HG03066 (cell line): ENCODE measurements at regions not wholly inside any gene's neighbourhood (a gene's known extent, or its start where the extent isn't known, plus 50 kb on each side); places are given as distances from the start of the nearest gene placed in this dataset.
"Not testable (repeated sequence)": the region's sequence is repeated elsewhere in the genome, so short reads cannot be mapped to it uniquely, and the experiment has no call there.

Experiments
- ATAC-seq: cut with Tn5 transposase; IDR thresholded peaks from one replicate; pipeline ENCODE4 v1.9.1; 2021; ENCODE audit warnings: low read depth; ENCODE audit not compliant: unreplicated experiment

DNA sequence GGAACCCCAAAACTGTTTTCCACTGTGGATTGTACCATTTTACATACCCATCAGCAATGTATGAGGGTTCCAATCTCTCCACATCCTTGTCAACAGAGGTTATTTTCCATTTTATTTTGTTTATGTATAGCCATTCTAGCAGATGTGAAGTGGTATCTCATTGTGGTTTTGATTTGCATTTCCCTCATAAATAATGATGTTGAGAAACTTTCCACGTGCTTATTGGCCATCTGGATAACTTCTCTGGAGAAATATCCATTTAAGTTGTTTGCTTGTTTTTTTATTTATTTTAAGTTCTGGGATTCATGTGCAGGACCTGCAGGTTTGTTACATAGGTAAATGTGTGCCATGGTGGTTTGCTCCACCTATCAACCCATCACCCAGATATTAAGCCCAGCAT is 280.2 kb upstream of the USP25 start:
- ATAC-seq, result no peak

GRCh38 chr21:15453261-15453660 is 276.5 kb upstream of the USP25 start:
- ATAC-seq, result no peak

GRCh38 chr21:15453785-15454184 is 276.0 kb upstream of the USP25 start:
- not testable (repeated sequence) for ATAC-seq

GRCh38 chr21:15454931-15455330 is 274.9 kb upstream of the USP25 start:
- ATAC-seq, result not testable (repeated sequence)

DNA sequence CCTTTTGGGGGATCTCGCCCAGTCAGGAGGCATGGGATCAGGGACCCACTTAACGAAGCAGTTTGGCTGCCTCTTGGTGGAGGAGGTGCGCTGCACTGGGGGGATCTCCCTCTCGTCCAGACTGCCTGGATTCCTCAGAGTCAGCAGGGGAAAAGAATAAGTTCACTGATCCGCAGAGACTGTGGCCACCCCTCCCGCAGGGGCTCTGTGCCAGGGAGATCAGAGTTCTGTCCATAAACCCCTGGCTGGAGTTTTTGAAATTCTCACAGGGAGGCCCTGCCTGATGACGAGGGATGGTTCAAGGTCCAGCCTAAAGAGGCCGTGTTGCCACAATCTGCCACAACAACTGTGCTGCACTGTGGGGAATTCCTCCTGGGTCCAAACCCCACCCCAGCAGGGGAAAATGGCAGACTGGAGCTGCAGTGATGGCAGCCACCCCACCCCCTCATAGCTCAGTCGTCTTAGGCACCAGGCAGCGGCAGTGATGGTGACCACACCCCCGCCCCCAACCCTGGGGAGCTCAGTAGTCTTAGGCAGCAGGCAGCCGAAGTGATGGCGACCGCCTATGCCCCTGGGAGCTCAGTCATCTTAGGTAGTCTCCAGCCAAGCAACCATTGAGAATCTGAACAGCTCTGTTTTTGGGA is 273.8 kb upstream of the USP25 start:
- no peak for ATAC-seq

GRCh38 chr21:15457965-15458364 is 271.8 kb upstream of the USP25 start:
- no peak for ATAC-seq

- ATAC-seq, result no peak
These were observed 267.7 kb upstream of the USP25 start for GRCh38 chr21:15462092-15462491.

DNA sequence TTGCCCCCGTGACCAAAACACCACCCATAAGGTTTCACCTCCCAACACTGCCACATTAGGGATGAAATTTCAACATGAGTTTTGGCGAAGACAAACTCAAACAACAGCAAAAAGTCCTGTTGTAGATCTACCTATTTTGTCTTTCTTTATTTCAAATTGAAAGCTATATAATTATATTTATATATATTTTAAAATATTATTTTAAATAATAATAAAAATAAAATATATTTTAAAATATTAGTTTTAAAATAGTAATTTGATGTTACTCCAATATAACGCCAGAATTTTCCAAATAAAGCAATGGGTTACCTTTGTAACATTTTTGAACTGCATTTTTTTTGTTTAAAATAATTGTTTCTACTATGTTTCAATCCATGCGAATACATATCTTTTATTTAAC is 263.5 kb upstream of the USP25 start:
- ATAC-seq, result no peak

GRCh38 chr21:15468368-15468767 is 261.4 kb upstream of the USP25 start:
- no peak for ATAC-seq

- no peak for ATAC-seq
These were observed 257.4 kb upstream of the USP25 start for GRCh38 chr21:15472108-15473040.

GRCh38 chr21:15477773-15478172 is 252.0 kb upstream of the USP25 start:
- ATAC-seq, result not testable (repeated sequence)

DNA sequence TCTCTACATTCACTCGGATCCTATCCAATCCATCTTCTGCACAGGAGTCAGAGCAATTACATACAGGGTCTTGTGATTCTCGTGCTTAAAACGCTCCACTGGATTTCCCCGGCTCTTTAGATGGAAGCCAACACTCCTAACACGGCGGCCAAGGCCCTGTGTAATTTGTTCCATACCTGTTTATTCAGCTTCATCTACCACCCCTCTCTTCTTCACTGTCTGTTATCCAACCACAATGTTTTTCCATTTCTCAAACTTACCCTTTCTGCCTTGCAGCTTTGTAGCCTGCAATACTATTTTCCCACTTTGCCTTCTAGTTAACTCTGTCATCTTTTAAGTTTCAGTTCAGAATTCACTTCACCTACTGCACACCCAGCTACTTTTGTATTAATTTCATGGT is 249.6 kb upstream of the USP25 start:
- no peak for ATAC-seq

GRCh38 chr21:15483138-15483780 is 246.5 kb upstream of the USP25 start:
- peak; percentile 100 for ATAC-seq

DNA sequence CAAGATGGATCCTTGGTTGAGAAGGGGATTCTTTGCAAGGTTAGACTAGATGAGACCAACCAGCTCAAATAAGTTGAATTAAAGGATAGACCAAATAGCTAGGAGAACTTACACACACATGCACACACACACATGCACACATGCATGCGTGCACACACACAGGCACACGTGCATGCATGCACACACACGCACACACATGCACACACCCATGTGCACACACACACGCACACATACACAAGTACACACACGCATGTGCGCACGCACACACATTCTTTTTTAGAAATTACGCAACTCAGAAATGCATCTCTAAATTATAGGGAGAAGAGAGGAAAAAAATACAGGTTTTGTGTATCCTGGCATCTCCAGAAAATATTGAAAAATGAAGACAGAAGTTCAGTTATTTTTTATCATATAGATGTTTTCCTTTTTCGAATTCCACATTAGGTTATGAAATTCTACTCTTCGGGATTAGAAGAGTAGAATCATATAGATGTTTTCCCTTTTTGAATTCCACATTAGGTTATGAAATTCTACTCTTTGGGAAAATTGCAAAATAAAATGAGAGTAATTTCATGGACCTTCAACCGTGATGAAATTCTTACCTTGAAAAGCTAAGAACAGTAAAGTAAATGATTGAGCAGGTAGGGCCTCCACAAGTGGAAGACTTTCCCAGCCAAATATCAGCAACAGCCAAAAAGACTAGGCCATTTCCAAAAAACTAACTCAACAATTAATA is 243.2 kb upstream of the USP25 start:
- ATAC-seq, result no peak

DNA sequence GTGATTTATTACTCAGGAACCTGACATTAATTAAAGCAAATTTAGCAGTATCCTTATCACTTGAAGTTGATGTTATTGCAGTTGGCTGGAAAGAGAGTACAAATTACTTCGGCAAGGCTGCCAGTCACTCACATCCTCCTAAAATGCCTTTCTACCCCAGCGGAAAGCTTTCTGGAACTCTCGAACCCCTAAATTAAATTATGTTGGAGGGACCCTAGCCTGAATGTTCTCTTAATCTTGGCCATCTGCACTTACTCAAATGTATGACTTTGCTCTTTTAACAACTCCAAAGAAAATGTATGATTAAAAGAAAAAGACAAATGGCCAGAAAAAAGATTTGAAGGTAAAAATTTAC is 242.6 kb upstream of the USP25 start:
- ATAC-seq, result no peak

GRCh38 chr21:15491100-15491499 is 238.7 kb upstream of the USP25 start:
- ATAC-seq, result no peak

DNA sequence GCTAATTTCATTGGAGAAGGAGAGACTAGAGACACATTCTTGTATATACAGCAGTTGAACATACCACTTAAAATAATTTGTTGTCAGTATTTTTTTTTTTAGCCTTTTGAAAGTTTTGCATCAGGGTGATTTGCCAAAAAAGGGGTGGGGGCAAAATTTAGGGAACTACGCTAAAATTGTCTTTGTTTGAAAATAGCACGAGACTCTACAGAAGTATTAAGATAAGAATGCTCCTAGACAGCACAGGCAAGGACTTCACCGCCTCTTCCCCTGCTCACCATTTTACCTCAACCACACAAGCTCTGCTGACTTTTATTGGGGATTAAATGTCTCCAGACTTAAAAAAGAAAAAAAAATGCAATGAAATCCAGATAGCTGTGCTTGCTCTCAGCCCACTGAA is 236.1 kb upstream of the USP25 start:
- ATAC-seq, result no peak

DNA sequence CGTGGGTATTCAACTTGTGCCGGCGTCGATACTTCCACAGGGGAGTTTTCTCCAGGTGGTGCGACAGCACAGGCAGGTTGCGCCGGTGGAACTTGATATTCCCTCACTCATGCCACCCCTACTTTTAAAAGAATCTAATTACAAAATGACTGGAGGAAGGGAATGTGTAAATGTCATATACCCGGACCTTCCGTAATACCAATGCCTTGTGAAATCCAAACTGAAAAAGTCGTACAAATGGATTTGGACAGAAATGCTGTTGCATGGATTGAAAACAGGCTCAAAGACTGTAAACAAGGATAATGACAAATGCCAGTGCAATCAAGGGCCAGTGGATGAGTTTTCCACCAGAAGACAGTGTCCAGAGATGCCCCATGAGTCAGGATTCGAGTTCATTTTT is 235.3 kb upstream of the USP25 start:
- no peak for ATAC-seq

DNA sequence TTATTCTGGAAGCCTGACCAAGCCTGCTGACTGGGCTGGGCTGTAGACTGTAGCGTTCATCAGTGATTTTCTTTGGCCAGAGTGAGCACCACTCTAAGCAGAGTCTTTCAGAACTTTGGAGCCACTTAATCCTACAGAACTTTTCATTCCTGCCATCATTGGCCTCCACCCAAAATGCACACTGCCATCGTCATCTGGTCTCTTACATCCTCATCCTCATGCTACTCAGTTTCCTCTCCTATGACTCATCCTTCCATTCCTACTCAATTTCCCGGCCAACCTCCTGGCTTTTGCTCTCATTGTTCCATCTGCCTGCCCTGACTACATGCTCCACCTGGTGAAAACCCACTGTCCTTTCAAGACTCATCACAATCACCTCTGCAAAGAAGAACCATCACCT is 233.8 kb upstream of the USP25 start:
- no peak for ATAC-seq

DNA sequence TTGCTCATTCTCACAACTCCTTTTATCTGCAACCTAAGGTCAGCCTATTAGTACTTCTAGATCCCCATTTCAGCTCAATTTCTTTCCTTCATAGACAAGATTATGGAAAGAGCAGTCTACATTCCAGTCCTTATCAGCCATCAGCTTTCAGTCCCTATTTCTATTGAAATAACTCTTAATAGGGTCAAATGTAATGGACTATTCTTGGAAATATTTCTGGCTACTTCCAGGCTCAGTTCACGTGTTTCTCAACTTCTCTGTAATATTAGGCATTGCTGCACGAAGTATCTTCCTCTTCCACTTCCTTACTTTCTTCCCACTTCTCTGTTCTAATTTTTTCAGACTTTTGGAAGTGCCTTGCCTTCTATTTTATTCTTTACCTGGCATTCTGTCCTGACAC is 232.9 kb upstream of the USP25 start:
- no peak for ATAC-seq

DNA sequence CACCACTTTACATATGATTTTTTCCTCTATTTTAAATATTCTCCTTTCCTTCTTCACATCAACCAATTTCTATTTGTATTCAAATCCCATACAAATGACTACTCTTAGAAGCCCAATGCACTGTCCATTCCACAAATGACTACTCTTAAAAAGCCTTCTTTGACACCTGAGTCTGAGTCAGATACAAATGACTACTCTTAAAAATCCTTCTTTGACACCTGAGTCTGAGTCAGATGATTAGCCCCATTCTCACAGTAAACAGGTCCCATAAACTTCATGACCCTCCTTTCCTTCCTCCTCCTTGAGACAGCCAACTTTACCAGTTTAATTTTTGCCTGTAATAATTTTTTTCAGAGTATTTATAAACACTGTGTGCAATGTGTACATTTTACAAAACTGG is 231.3 kb upstream of the USP25 start:
- no peak for ATAC-seq
